22Rv1 (cell line): ENCODE measurements at regions not wholly inside any gene's neighbourhood (a gene's known extent, or its start where the extent isn't known, plus 50 kb on each side); places are given as distances from the start of the nearest gene placed in this dataset.

Experiments used
- H3K27ac ChIP-seq: fragments of 450-650 bp; 2 replicates; pipeline ENCODE4 v1.5.1; 2017
- ZFX ChIP-seq: fragments of 450-650 bp; IDR thresholded peaks from 2 replicates; pipeline ENCODE4 v1.6.1; 2017; ENCODE audit warnings: antibody characterized with exemption, borderline replicate concordance
- TF ChIP-seq, protein P1 (sequence below): fragments of 450-650 bp; IDR thresholded peaks from 2 replicates; pipeline ENCODE4 v1.5.1; 2017; ENCODE audit warnings: mild to moderate bottlenecking

DNA sequence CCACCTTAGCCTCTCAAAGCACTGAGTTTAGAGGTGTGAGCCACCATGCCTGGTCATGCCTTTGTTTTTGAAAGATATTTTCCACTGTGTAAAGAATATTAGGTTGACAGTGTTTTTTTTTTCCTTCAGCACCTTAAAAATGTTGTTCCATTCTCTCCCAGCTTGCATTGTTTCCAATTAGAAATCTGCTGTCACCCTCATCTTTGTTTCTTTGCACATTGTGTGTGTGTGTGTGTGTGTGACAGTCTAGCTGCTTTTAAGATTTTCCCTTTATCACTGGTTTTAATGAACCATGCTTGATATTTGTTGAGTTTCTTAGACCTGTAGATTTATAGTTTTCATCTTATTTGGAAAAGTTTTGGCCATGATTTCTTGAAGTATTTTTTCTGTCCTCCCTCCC is 79.0 kb upstream of the NKX1-1 start:
- H3K27ac ChIP-seq = no peak overlapping the region
- TF ChIP-seq, protein P1, sequence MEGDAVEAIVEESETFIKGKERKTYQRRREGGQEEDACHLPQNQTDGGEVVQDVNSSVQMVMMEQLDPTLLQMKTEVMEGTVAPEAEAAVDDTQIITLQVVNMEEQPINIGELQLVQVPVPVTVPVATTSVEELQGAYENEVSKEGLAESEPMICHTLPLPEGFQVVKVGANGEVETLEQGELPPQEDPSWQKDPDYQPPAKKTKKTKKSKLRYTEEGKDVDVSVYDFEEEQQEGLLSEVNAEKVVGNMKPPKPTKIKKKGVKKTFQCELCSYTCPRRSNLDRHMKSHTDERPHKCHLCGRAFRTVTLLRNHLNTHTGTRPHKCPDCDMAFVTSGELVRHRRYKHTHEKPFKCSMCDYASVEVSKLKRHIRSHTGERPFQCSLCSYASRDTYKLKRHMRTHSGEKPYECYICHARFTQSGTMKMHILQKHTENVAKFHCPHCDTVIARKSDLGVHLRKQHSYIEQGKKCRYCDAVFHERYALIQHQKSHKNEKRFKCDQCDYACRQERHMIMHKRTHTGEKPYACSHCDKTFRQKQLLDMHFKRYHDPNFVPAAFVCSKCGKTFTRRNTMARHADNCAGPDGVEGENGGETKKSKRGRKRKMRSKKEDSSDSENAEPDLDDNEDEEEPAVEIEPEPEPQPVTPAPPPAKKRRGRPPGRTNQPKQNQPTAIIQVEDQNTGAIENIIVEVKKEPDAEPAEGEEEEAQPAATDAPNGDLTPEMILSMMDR = no peak

DNA sequence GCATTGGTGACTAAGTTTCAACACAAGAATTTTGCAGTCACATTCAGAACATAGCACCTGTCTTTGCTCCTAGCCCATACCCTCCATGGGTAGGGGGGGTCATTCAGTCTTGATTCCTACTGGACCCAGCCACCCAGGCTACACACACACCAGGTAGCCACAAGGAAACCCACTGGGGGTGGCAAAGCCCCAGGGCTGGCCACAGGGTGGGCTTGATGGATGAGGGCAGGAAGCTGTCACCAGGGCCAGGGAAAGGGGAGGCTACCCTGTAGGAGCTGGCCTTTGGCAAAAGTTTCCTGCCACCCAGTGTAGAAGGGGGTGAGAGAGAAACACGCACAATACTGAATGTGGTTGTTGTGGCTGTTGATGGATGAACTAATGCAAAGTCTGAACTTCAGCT is 74.5 kb upstream of the NKX1-1 start:
- TF ChIP-seq, protein P1 = no peak
- TF ChIP-seq ZFX = no peak
- no peak overlapping the region for H3K27ac ChIP-seq

DNA sequence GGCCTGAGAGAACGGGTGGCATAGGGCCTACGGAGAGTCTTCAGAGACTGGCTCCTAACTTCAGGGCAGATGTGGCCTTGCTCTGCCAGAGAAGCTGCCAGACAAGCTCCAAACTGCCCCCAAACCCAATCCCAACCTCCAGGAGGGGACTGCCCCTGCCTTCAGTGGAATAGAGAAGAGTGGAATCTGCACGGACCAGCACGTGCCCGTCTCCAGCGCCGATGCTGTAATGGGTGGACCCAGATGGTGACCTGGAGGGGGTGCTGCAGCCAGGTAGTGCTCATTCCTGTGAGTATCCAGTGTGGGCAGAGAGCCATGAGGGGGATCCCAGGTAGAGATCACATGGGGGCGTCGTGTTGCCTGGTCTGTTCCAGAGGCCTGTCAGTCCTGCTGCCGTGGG is 73.2 kb upstream of the NKX1-1 start:
- no peak for TF ChIP-seq ZFX
- TF ChIP-seq, protein P1 = no peak

DNA sequence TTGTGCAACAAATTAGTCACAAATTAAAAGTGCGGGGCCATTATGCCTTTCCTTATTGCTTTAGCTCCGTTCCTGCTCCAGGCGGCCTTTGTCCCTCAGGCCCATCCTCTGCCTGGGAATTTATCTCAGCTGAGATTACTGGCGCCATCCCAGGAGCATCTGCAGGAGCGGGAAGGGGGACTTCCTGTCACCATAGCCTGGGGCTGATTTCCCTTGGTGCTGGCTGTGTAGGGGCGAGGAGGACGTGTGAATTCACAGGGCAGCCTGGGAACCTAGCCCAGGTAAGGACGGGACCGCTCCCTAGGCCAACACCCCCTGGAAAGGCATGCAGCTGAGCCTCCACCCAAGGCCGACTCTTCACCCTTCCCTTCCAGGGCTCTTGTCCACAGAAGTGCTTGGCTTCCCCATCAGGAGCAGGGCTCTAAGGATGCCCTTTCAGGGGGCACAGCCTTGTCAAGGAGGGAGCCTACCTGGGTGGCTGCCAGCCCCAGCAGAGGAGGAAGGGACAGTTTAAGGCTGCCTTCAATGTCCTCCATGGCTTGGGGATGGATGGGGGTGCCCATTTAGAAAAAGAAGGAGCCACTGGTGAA is 72.6 kb upstream of the NKX1-1 start:
- no peak overlapping the region for H3K27ac ChIP-seq
- TF ChIP-seq, protein P1 = no peak
- TF ChIP-seq ZFX = no peak

More for the DNA sequence above, 73.2 kb upstream of the NKX1-1 start:
- no peak overlapping the region for H3K27ac ChIP-seq

DNA sequence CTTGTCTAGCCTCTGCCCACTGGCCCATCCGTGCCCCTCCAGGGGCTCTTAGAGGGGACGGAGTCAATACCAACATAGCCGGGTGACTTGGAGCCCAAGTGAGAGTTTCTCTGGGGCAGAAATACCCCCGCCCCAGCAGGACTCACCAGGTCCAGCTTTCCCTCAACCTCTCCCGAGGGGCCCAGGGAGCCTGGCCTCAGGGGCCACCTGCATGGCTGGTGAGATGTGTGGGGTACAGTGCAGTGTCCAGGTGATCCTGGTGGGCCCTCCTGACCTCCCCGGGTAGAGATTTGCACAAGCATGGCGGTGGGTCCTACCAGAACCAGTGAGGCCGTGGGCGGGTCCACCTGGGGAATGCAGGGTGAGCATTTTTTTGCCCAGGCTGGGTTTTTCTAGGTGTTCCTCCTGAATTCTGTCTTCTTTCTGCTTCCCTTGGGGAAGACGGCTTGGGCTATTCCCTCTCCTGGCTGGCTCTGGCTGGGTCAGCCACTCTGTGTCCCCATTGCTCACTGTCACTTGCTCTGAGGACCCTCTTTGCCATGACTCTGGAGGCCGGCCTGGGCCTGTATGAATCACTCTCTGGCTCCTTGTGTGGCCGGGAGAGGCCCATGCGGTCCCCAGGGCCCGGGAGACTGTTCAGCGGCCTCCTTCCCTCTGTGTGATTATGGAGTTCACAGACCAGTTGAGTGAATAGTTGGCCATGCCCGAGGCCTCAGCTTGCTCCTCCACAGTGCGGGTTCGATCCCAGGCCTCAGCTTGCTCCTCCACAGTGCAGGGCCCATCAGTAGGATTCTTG is 71.0 kb upstream of the NKX1-1 start:
- H3K27ac ChIP-seq = no peak overlapping the region
- no peak for TF ChIP-seq ZFX
- TF ChIP-seq, protein P1 = no peak

DNA sequence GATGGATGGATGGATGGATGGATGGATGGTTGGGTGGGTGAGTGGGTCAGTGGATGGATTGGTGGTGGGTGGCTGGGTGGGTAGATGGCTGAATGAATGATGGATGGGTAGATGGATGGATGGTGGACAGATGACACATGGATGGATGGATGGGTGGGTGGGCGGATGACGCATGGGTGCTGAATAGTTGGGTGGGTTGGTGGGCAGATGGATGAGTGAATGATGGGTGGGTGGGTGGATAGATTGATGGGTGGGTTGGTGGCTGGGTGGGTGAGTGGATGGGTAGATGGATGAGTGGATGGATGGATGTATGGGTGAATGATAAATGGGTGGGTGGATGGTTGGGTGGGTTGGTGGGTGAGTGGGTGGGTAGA is 69.9 kb upstream of the NKX1-1 start:
- TF ChIP-seq, protein P1 = no peak
- no peak for TF ChIP-seq ZFX
- no peak overlapping the region for H3K27ac ChIP-seq
